Endothelial cell of umbilical vein (primary cell): ENCODE measurements at regions not wholly inside any gene's neighbourhood (a gene's known extent, or its start where the extent isn't known, plus 50 kb on each side); places are given as distances from the start of the nearest gene placed in this dataset.

Experiments
- BruUV-seq: library from RNA; stranded (reverse); fragments of 400-500 nt; replicated peaks from 2 replicates; lab custom pipeline; 2021; lab: Mats Ljungman, UMichigan
- CTCF ChIA-PET: fragments of 300-600, 350-600 bp; sonication (Branson Sonifier 250); formaldehyde crosslinking; loops from one replicate; lab custom pipeline; 2021; ENCODE audit warnings: antibody characterized with exemption, inconsistent platforms; lab: Charles Lee
- POLR2A ChIA-PET: fragments of 300-600, 350-600 bp; sonication (Branson Sonifier 250); formaldehyde crosslinking; loops from one replicate; lab custom pipeline; 2021; ENCODE audit warnings: antibody characterized with exemption, inconsistent platforms; lab: Charles Lee
- DNase-seq: peaks from one replicate; pipeline ENCODE4 v3.0.0-alpha.2; 2011; ENCODE audit warnings: low read depth, low spot score
- FAIRE-seq: peaks from 2 replicates; lab custom pipeline; 2011; peaks lifted over from hg19 to GRCh38; lab: Jason Lieb, UNC
- H2AFZ ChIP-seq: 2 replicates; pipeline ENCODE4 v1.6.0; 2012; ENCODE audit warnings: low read depth, low read length, control low read depth, inconsistent platforms
- H3K27ac ChIP-seq: 2 replicates; pipeline ENCODE4 v1.5.1; 2011; ENCODE audit warnings: low read depth, mild to moderate bottlenecking, control low read depth, low read length, moderate library complexity; ENCODE audit not compliant: insufficient read depth
- H3K27me3 ChIP-seq, 2 experiments: 2 replicates each; pipeline versions ENCODE4 v1.6.0 to v1.6.1; 2011; ENCODE audit warnings: low read length in 2 of 2, mixed read lengths in 1 of 2; ENCODE audit not compliant: control insufficient read depth in 2 of 2, insufficient read depth in 2 of 2
- H3K36me3 ChIP-seq, 2 experiments: 2 replicates in 1 of 2; 3 replicates in 1 of 2; pipeline ENCODE4 v1.5.1; 2011; ENCODE audit warnings: low read length in 2 of 2, mild to moderate bottlenecking in 1 of 2, moderate library complexity in 1 of 2; ENCODE audit not compliant: control insufficient read depth in 2 of 2, insufficient read depth in 2 of 2; ENCODE audit errors: extremely low read depth in 1 of 2
- H3K4me1 ChIP-seq: 3 replicates; pipeline ENCODE4 v1.5.1; 2011; ENCODE audit warnings: mild to moderate bottlenecking, low read length; ENCODE audit not compliant: control insufficient read depth, insufficient read depth; ENCODE audit errors: extremely low read depth
- H3K4me2 ChIP-seq: 2 replicates; pipeline ENCODE4 v1.6.1; 2011; ENCODE audit warnings: low read length, control low read depth, mixed read lengths; ENCODE audit not compliant: insufficient read depth
- H3K4me3 ChIP-seq, 3 experiments: fragments of 200-600 bp in 1 of 3; sonication (generic), shearing (Covaris generic) in 1 of 3; replicated peaks in 1 of 3; 2 replicates each; pipeline ENCODE4 v1.5.1; 2011 to 2016; ENCODE audit warnings: control low read depth in 3 of 3, low read length in 3 of 3, mild to moderate bottlenecking in 2 of 3, inconsistent platforms in 1 of 3, low read depth in 1 of 3, moderate library complexity in 1 of 3; ENCODE audit not compliant: insufficient read depth in 1 of 3
- H3K79me2 ChIP-seq: 2 replicates; pipeline ENCODE4 v1.6.0; 2012; ENCODE audit warnings: low read length, inconsistent platforms; ENCODE audit not compliant: control insufficient read depth, insufficient read depth
- H3K9ac ChIP-seq: replicated peaks from 2 replicates; pipeline ENCODE3; 2011; ENCODE audit warnings: low read length, control low read depth; ENCODE audit not compliant: insufficient read depth; ENCODE audit errors: extremely low read depth
- H3K9me1 ChIP-seq: replicated peaks from 3 replicates; pipeline ENCODE4 v1.6.0; 2011; ENCODE audit warnings: mild to moderate bottlenecking, low read length; ENCODE audit not compliant: control insufficient read depth, insufficient read depth; ENCODE audit errors: extremely low read depth
- H3K9me3 ChIP-seq: replicated peaks from 2 replicates; pipeline ENCODE4 v1.5.1; 2012; ENCODE audit warnings: low read length, inconsistent platforms; ENCODE audit not compliant: control insufficient read depth, insufficient read depth
- H4K20me1 ChIP-seq: replicated peaks from 2 replicates; pipeline ENCODE3; 2011; ENCODE audit warnings: mild to moderate bottlenecking, low read length; ENCODE audit not compliant: control insufficient read depth, insufficient read depth; ENCODE audit errors: extremely low read depth
- EZH2 ChIP-seq: IDR thresholded peaks from 2 replicates; pipeline ENCODE4 v1.6.1; 2012; ENCODE audit warnings: borderline replicate concordance, low read depth, mild to moderate bottlenecking, moderate library complexity, low read length, inconsistent platforms; ENCODE audit not compliant: severe bottlenecking
- FOS ChIP-seq: IDR thresholded peaks from 2 replicates; pipeline ENCODE4 v1.6.1; 2011; ENCODE audit warnings: mild to moderate bottlenecking, low read length, moderate library complexity, borderline replicate concordance; ENCODE audit not compliant: insufficient read depth
- GATA2 ChIP-seq: IDR thresholded peaks from 2 replicates; pipeline ENCODE4 v1.7.0; 2011; ENCODE audit warnings: low read depth, mild to moderate bottlenecking, moderate library complexity, mixed read lengths, low read length; ENCODE audit not compliant: insufficient read length, insufficient read depth
- JUN ChIP-seq: IDR thresholded peaks from 2 replicates; pipeline ENCODE4 v1.6.1; 2011; ENCODE audit warnings: borderline replicate concordance, low read depth; ENCODE audit not compliant: insufficient read length, insufficient read depth
- MYC ChIP-seq: IDR thresholded peaks from one replicate; pipeline ENCODE4 v1.6.1; 2011; ENCODE audit warnings: mild to moderate bottlenecking, low read depth, low read length
- POLR2A ChIP-seq: IDR thresholded peaks from 2 replicates; pipeline ENCODE4 v1.6.1; 2012; ENCODE audit warnings: low read depth, mild to moderate bottlenecking, control low read depth, low read length
- POLR2AphosphoS5 ChIP-seq: IDR thresholded peaks from 2 replicates; pipeline ENCODE4 v1.6.1; 2012; ENCODE audit warnings: low read depth, mild to moderate bottlenecking, control low read depth, low read length, moderate library complexity; ENCODE audit not compliant: insufficient read depth
- dilution Hi-C: fragments of 300-500 bp; cut with MboI; formaldehyde crosslinking; loops from one replicate; pipeline ENCODE4 v1.15.0; 2019; ENCODE audit warnings: low sequenced_read_pairs; ENCODE audit not compliant: extremely low pct_ligation_motif_present
- intact Hi-C: fragments of 100-400 bp; cut with micrococcal nuclease; formaldehyde crosslinking; loops from one replicate; pipeline ENCODE4 v1.10.0; 2022
- TF ChIP-seq, protein P1 (sequence below), 2 donors: IDR thresholded peaks; 1 replicate in 1 of 2; 2 replicates in 1 of 2; pipeline ENCODE4 v1.5.1; 2011; ENCODE audit warnings: low read length in 2 of 2, mild to moderate bottlenecking in 2 of 2, moderate library complexity in 2 of 2, control low read depth in 1 of 2, inconsistent platforms in 1 of 2, low read depth in 1 of 2; ENCODE audit not compliant: insufficient read depth in 1 of 2; ENCODE audit errors: extremely low read depth in 1 of 2
- TF ChIP-seq, protein P2 (sequence below): IDR thresholded peaks from 2 replicates; pipeline ENCODE4 v1.6.1; 2011; ENCODE audit not compliant: insufficient read depth, insufficient read length

DNA sequence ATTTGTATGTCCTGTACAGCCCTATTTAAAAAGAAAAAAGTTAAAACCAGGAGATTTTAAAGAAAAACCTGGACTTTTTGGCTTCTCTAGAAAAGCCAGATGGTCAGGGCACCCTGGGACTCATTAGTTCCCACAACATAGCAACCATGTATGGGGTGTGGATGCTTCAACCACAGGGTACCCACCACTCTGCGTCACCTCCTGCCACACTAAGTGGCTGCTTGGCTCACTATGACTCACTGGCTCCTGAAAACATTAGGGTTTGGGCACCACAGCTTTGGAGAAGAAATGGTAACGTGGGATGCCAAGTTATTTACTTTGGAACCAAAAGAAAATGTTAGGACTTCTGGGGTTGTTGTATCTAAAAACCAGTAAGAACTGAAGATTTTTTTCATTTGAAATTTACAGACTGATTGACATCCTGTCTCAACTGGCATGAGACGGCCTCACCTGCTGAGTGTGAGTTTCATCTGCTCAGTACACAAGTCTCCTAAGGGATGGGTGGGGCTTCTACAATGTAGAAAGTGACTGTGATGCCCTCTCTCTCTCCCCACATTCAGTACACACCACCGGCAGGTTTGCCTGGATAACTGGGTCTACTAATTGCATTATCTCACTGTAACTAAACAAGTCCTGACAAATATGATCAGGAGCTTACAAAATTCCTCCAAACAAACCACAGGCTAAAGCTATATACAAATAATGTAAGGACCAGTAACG lies 103.9 kb downstream of the ESM1 start:
- FAIRE-seq (no peak), DNase-seq (no peak)
- H3K4me1 ChIP-seq = peaks cover 2% of the 10 kb centered on the region
- no peak overlapping the region for H3K27ac ChIP-seq
- POLR2A ChIA-PET = no interaction called here
- H3K27me3 ChIP-seq = peaks cover 5 to 11% of the 10 kb centered on the region in 2 experiments
- no peak overlapping the region for H3K9ac ChIP-seq
- intact Hi-C loops = no loop called here
- dilution Hi-C loops = no loop called here
- H2AFZ ChIP-seq = no peak overlapping the region
- H3K4me3 ChIP-seq = no peak overlapping the region
- TF ChIP-seq JUN (no peak), POLR2AphosphoS5 (no peak), GATA2 (no peak), MYC (no peak), FOS (no peak), EZH2 (no peak), POLR2A (no peak)
- TF ChIP-seq, protein P1, sequence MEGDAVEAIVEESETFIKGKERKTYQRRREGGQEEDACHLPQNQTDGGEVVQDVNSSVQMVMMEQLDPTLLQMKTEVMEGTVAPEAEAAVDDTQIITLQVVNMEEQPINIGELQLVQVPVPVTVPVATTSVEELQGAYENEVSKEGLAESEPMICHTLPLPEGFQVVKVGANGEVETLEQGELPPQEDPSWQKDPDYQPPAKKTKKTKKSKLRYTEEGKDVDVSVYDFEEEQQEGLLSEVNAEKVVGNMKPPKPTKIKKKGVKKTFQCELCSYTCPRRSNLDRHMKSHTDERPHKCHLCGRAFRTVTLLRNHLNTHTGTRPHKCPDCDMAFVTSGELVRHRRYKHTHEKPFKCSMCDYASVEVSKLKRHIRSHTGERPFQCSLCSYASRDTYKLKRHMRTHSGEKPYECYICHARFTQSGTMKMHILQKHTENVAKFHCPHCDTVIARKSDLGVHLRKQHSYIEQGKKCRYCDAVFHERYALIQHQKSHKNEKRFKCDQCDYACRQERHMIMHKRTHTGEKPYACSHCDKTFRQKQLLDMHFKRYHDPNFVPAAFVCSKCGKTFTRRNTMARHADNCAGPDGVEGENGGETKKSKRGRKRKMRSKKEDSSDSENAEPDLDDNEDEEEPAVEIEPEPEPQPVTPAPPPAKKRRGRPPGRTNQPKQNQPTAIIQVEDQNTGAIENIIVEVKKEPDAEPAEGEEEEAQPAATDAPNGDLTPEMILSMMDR (IDR thresholded peaks at IDR 0.05; ENCODE audit: extremely low read depth in 1 of 2, insufficient read depth in 1 of 2, low read depth in 1 of 2, low read length in 2 of 2) = no peak
- TF ChIP-seq, protein P2, sequence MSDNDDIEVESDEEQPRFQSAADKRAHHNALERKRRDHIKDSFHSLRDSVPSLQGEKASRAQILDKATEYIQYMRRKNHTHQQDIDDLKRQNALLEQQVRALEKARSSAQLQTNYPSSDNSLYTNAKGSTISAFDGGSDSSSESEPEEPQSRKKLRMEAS = no peak
- CTCF ChIA-PET = interaction anchor here (1.5 to 1.7 kb wide), 2 partner anchors 14 to 278 kb away, joined by 6 to 8 read pairs; partner anchors contain the start of gene GPX8
- H3K36me3 ChIP-seq = no peaks in the 10 kb centered on the region
- no TSS peak for BruUV-seq
- H4K20me1 ChIP-seq = no peaks in the 10 kb centered on the region
- H3K9me1 ChIP-seq = no peaks in the 10 kb centered on the region
- H3K4me2 ChIP-seq = no peak overlapping the region
- H3K79me2 ChIP-seq = no peaks in the 10 kb centered on the region
- H3K9me3 ChIP-seq = no peaks in the 10 kb centered on the region
